HEK293T (cell line): ENCODE measurements at regions not wholly inside any gene's neighbourhood (a gene's known extent, or its start where the extent isn't known, plus 50 kb on each side); places are given as distances from the start of the nearest gene placed in this dataset.

Experiments used
- CTCF ChIA-PET: fragments of 350-600 bp; formaldehyde crosslinking; extraction: SDS; loops from one replicate; lab custom pipeline; 2021; ENCODE audit warnings: antibody characterized with exemption, inconsistent platforms; lab: Yijun Ruan, JAX
- POLR2A ChIA-PET: fragments of 350-600 bp; formaldehyde crosslinking; extraction: SDS; loops from one replicate; lab custom pipeline; 2020; ENCODE audit warnings: antibody characterized with exemption, inconsistent platforms; lab: Yijun Ruan, JAX
- DNase-seq: peaks from one replicate; pipeline ENCODE4 v3.0.0; 2012; ENCODE audit warnings: mixed read lengths; ENCODE audit errors: extremely low spot score
- ARNT ChIP-seq: fragments of 450-650 bp; IDR thresholded peaks from 2 replicates; pipeline ENCODE4 v1.6.1; 2017; ENCODE audit warnings: mild to moderate bottlenecking
- BHLHE40 ChIP-seq: fragments of 450-650 bp; IDR thresholded peaks from 2 replicates; pipeline ENCODE4 v1.6.1; 2016; ENCODE audit warnings: mild to moderate bottlenecking, moderate library complexity, borderline replicate concordance
- CTBP1 ChIP-seq: fragments of 450-650 bp; IDR thresholded peaks from 2 replicates; pipeline ENCODE4 v1.6.1; 2016; ENCODE audit warnings: borderline replicate concordance
- ELF4 ChIP-seq: fragments of 450-650 bp; IDR thresholded peaks from 2 replicates; pipeline ENCODE4 v1.6.1; 2017; ENCODE audit warnings: antibody characterized with exemption
- FOXA1 ChIP-seq: fragments of 450-650 bp; IDR thresholded peaks from 2 replicates; pipeline ENCODE4 v1.6.1; 2016; ENCODE audit warnings: mild to moderate bottlenecking
- FOXK2 ChIP-seq: fragments of 450-650 bp; IDR thresholded peaks from 2 replicates; pipeline ENCODE4 v1.6.1; 2016; ENCODE audit warnings: mild to moderate bottlenecking
- FOXM1 ChIP-seq: fragments of 450-650 bp; IDR thresholded peaks from 2 replicates; pipeline ENCODE4 v1.6.1; 2017; ENCODE audit warnings: mild to moderate bottlenecking, borderline replicate concordance
- HDGF ChIP-seq: fragments of 450-650 bp; IDR thresholded peaks from 2 replicates; pipeline ENCODE4 v1.6.1; 2017; ENCODE audit warnings: antibody characterized with exemption, borderline replicate concordance
- L3MBTL2 ChIP-seq: fragments of 450-650 bp; conservative IDR thresholded peaks from 2 replicates; pipeline ENCODE4 v1.6.1; 2016; ENCODE audit warnings: mild to moderate bottlenecking
- LEF1 ChIP-seq: fragments of 450-650 bp; IDR thresholded peaks from 2 replicates; pipeline ENCODE4 v1.6.1; 2017; ENCODE audit warnings: mild to moderate bottlenecking, borderline replicate concordance
- NFRKB ChIP-seq: fragments of 450-650 bp; IDR thresholded peaks from 2 replicates; pipeline ENCODE4 v1.6.1; 2016; ENCODE audit warnings: mild to moderate bottlenecking, moderate library complexity
- SP1 ChIP-seq: fragments of 450-650 bp; IDR thresholded peaks from 2 replicates; pipeline ENCODE4 v1.6.1; 2017
- SUZ12 ChIP-seq: fragments of 450-650 bp; IDR thresholded peaks from 2 replicates; pipeline ENCODE4 v1.6.1; 2016; ENCODE audit warnings: mild to moderate bottlenecking
- TARDBP ChIP-seq: fragments of 450-650 bp; IDR thresholded peaks from 2 replicates; pipeline ENCODE4 v1.6.1; 2016
- ZNF384 ChIP-seq: fragments of 450-650 bp; IDR thresholded peaks from 2 replicates; pipeline ENCODE4 v1.6.1; 2016
- TF ChIP-seq, protein P1 (sequence below): fragments of 450-650 bp; IDR thresholded peaks from 2 replicates; pipeline ENCODE4 v1.6.1; 2016

DNA sequence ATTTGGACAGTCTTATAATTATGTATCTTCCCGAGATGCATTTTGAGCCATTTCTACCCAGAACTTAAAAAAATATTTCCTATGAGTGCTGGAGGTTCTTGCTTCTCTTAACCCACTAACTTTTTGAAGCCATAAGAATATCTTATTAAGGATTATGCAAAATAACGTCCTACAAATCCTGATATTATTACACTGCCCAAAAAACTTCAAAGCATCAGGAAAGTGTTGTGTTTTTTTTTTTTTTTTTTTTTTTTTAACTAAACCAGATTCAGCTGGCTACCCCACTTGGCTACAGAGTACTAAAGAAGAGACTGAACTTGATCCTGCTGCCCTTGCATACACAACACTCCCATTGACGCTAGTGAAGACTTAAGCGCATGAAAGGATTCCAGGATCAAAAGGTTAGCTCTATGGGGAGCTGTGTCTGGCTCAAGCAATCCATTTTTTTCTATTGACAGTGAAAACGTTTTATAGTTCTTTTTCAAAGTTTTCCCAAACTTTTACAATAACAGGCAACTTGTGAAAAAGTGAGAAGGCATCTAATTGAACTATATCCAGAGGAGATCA, 141.4 kb downstream of the KCNRG start:
- CTCF ChIA-PET = interaction anchor here (0.6 kb wide), 1 partner anchor 759 kb away, joined by 5 read pairs; no protein-coding TSS in a partner anchor
- POLR2A ChIA-PET = interaction anchor here (0.6 kb wide), 1 partner anchor 289 kb away, joined by 3 read pairs; no protein-coding TSS in a partner anchor
- DNase-seq = no peak
- no peak for TF ChIP-seq FOXM1
- TF ChIP-seq NFRKB = no peak
- no peak for TF ChIP-seq L3MBTL2
- TF ChIP-seq, protein P1, sequence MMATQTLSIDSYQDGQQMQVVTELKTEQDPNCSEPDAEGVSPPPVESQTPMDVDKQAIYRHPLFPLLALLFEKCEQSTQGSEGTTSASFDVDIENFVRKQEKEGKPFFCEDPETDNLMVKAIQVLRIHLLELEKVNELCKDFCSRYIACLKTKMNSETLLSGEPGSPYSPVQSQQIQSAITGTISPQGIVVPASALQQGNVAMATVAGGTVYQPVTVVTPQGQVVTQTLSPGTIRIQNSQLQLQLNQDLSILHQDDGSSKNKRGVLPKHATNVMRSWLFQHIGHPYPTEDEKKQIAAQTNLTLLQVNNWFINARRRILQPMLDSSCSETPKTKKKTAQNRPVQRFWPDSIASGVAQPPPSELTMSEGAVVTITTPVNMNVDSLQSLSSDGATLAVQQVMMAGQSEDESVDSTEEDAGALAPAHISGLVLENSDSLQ = no peak
- TF ChIP-seq ZNF384 = no peak
- TF ChIP-seq LEF1 = no peak
- no peak for TF ChIP-seq BHLHE40
- TF ChIP-seq SP1 = no peak
- no peak for TF ChIP-seq CTBP1
- TF ChIP-seq ARNT = no peak
- TF ChIP-seq FOXK2 = no peak
- no peak for TF ChIP-seq FOXA1
- no peak for TF ChIP-seq SUZ12
- TF ChIP-seq ELF4 = no peak
- no peak for TF ChIP-seq HDGF
- TF ChIP-seq TARDBP = no peak

DNA sequence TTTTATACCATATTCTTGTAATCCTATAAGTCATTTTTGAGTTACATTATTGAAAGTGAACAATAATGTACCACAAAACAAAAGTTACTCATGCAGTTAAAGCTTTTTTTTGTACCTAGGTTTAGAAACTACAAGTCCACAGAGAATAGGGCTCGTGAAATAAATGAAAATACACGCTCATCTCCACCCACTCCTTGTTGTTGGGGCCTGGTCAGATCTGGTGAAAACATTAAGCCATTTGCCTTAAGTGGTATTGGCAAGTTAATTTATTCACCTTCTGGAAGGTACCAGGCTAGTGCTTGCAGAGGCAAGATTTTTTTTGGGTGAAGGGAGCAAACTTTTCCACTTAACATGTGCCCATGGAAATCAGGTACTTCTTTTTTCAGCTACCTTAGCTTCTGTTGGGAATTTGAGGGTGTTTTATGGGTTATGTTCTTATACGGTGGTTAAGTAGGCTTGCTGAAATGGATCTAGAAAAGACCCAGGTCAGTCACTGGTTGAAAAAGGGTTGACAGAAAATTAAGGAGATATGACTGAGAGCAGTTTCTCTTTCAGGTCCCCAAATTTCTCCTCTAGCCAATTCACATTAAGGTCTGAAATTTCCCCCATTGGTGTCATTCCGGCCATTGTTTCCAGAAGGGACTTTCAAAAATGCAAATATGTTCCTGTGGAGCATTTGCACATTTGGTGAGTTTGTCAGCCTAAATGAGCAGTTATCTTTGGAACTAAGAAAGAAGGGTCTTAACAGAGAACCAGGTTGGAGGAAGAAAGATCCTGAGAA, 143.3 kb downstream of the KCNRG start:
- POLR2A ChIA-PET = interaction anchor here (1.3 kb wide), 1 partner anchor 33 kb away, joined by 3 read pairs; no protein-coding TSS in a partner anchor

DNA sequence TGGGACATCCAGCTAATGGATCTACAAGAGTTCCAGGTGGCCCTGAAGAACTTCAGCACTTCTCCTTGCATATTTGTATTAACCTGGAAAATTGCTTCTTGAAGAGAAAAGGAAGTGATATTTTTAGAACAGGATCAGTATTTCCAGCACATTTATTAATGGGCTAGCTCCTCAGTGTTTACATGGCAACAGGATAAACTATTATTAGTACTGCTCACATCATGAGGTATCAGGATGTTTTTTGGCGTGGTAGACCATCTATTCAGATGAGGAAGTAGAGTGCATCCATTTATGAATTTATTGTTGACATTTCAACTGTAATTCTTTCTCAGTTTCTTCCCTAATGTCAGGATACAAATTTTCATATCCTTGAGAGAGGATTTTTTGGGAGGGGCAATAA, 144.4 kb downstream of the KCNRG start:
- ChIA-PET CTCF (no interaction called here), POLR2A (no interaction called here)
- TF ChIP-seq LEF1 (no peak), TARDBP (no peak), FOXK2 (no peak), BHLHE40 (no peak), ARNT (no peak), ZNF384 (no peak), FOXM1 (no peak), HDGF (no peak), ELF4 (no peak), L3MBTL2 (no peak), NFRKB (no peak), SP1 (no peak), CTBP1 (no peak), SUZ12 (no peak), FOXA1 (no peak)
- TF ChIP-seq, protein P1 = no peak
- DNase-seq = no peak

More for the DNA sequence above, 143.3 kb downstream of the KCNRG start:
- CTCF ChIA-PET = no interaction called here
- TF ChIP-seq NFRKB (no peak), ELF4 (no peak), FOXK2 (no peak), ARNT (no peak), SP1 (no peak), ZNF384 (no peak), FOXM1 (no peak), BHLHE40 (no peak), TARDBP (no peak)
- TF ChIP-seq, protein P1 = no peak
- no peak for DNase-seq

DNA sequence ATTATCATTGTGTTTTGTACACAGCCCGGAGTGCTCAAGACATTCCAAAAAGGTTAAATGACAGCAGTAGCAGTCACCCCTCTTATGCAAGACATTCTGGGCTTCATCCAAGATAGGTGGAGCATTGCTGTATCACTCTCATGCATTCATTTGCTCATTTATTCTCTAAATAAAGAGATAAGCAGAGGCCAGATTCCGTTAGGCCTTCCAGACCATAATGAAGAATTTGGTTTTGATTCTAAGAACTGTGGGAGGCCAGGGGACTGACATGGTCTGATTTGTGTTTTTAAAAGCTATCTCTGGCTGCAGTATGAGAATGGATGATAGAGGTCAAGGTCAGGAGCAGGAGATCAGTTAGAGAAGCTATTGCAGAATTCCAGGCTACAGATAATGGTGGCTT, 145.8 kb downstream of the KCNRG start:
- DNase-seq = no peak
- ChIA-PET CTCF (no interaction called here), POLR2A (interaction anchor here (2.2 kb wide), 1 partner anchor 36 kb away, joined by 6 read pairs; no protein-coding TSS in a partner anchor)
- TF ChIP-seq CTBP1 (no peak), SUZ12 (no peak), TARDBP (no peak), ELF4 (no peak), ZNF384 (no peak), FOXM1 (no peak), BHLHE40 (no peak), NFRKB (no peak), SP1 (no peak), LEF1 (no peak), FOXK2 (no peak)

DNA sequence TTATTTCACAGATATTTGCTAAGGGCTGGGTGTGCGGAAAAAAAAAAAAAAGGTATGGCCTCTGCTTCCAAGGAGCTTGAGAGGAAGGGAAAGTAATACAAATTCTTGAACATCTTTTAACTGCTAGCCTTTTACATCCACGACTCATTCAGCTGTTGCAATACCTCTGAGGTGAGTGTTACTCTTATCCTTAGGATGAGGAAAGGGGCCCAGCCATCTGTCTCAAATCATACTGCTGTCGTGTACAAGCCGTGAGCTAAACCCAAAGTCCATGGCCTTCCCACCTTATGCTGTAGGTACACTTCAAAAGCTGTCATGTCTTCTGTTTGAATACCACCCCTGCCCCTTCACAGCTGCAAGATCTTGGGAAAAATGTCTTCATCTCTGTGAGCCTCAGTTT, 146.8 kb downstream of the KCNRG start:
- ChIA-PET CTCF (interaction anchor here (0.6 kb wide), 1 partner anchor 224 kb away, joined by 3 read pairs; no protein-coding TSS in a partner anchor), POLR2A (interaction anchor here (2.2 kb wide), 1 partner anchor 37 kb away, joined by 6 read pairs; no protein-coding TSS in a partner anchor)
- TF ChIP-seq FOXM1 (no peak), L3MBTL2 (no peak), SUZ12 (no peak), ARNT (no peak), LEF1 (no peak), SP1 (no peak), ZNF384 (no peak), TARDBP (no peak), BHLHE40 (no peak), ELF4 (no peak), HDGF (no peak), CTBP1 (no peak)
- TF ChIP-seq, protein P1 = no peak
- DNase-seq = no peak
